HepG2 (cell line): ENCODE measurements at regions not wholly inside any gene's neighbourhood (a gene's known extent, or its start where the extent isn't known, plus 50 kb on each side); places are given as distances from the start of the nearest gene placed in this dataset.

Source experiments
- ATAC-seq: fragments of 200-7000 bp; cut with Tn5 transposase; 3 replicates; pipeline ENCODE4 v1.9.1; 2020; ENCODE audit warnings: mild to moderate bottlenecking, moderate library complexity
- BruUV-seq: library from RNA; stranded (reverse); fragments of 400-500 nt; replicated peaks from 2 replicates; lab custom pipeline; 2021; lab: Mats Ljungman, UMichigan
- CTCF ChIA-PET: fragments of 300-600 bp; formaldehyde crosslinking; extraction: SDS; loops from one replicate; lab custom pipeline; 2021; ENCODE audit warnings: low total read pairs, inconsistent platforms, low intra/inter-chr PET ratio; lab: Yijun Ruan, JAX
- POLR2A ChIA-PET: fragments of 350-600 bp; sonication (Branson Sonifier 250); formaldehyde crosslinking; loops from one replicate; lab custom pipeline; 2020; ENCODE audit warnings: antibody characterized with exemption, inconsistent platforms; lab: Yijun Ruan, JAX
- DNase-seq: peaks from one replicate; pipeline ENCODE4 v3.0.0-alpha.2; 2015; ENCODE audit warnings: low spot score
- FAIRE-seq: peaks from 3 replicates; lab custom pipeline; 2011; peaks lifted over from hg19 to GRCh38; lab: Jason Lieb, UNC
- H2AFZ ChIP-seq: one replicate; pipeline ENCODE4 v1.6.1; 2011; ENCODE audit warnings: low read length, inconsistent platforms
- H3K27ac ChIP-seq: fragments of 300-600 bp; 3 replicates; pipeline ENCODE4 v1.8.0; 2011; ENCODE audit warnings: mixed run types, mild to moderate bottlenecking, mixed read lengths, low read length, inconsistent platforms; ENCODE audit not compliant: insufficient read depth; ENCODE audit errors: extremely low read length
- H3K27me3 ChIP-seq, 2 experiments: fragments of 200-600 bp in 1 of 2; 2 replicates in 1 of 2; 3 replicates in 1 of 2; pipeline versions ENCODE4 v1.6.0 to v1.8.0; 2011; ENCODE audit warnings: low read length in 2 of 2, mild to moderate bottlenecking in 2 of 2, moderate library complexity in 2 of 2, inconsistent platforms in 1 of 2; ENCODE audit not compliant: insufficient read depth in 2 of 2, control insufficient read depth in 1 of 2
- H3K36me3 ChIP-seq, 2 experiments: fragments of 200-600 bp in 1 of 2; replicated peaks in 1 of 2; 2 replicates in 1 of 2; 3 replicates in 1 of 2; pipeline versions ENCODE4 v1.5.1 to v1.8.0; 2011; ENCODE audit warnings: low read length in 2 of 2, inconsistent platforms in 1 of 2; ENCODE audit not compliant: insufficient read depth in 2 of 2, control insufficient read depth in 1 of 2
- H3K4me1 ChIP-seq: 2 replicates; pipeline ENCODE4 v1.5.1; 2012; ENCODE audit warnings: low read length, inconsistent platforms; ENCODE audit not compliant: insufficient read depth
- H3K4me2 ChIP-seq: 2 replicates; pipeline ENCODE4 v1.6.0; 2011; ENCODE audit warnings: low read depth, low read length, inconsistent platforms
- H3K4me3 ChIP-seq, 3 experiments: fragments of 200-600 bp in 1 of 3; sonication (generic), shearing (Covaris generic) in 1 of 3; replicated peaks in 1 of 3; 2 replicates each; pipeline ENCODE4 v1.5.1; 2011 to 2016; ENCODE audit warnings: low read length in 3 of 3, inconsistent platforms in 2 of 3, low read depth in 2 of 3, mild to moderate bottlenecking in 2 of 3, control low read depth in 1 of 3, mixed read lengths in 1 of 3; ENCODE audit not compliant: insufficient read depth in 1 of 3
- H3K79me2 ChIP-seq: one replicate; pipeline ENCODE4 v1.6.1; 2011; ENCODE audit warnings: low read length, inconsistent platforms; ENCODE audit not compliant: insufficient read depth
- H3K9ac ChIP-seq: 2 replicates; pipeline ENCODE4 v1.6.0; 2011; ENCODE audit warnings: mild to moderate bottlenecking, low read depth, low read length, inconsistent platforms; ENCODE audit not compliant: insufficient read depth
- H3K9me3 ChIP-seq: 2 replicates; pipeline ENCODE4 v1.5.1; 2012; ENCODE audit warnings: mild to moderate bottlenecking, low read length
- H4K20me1 ChIP-seq: 2 replicates; pipeline ENCODE4 v1.6.0; 2011; ENCODE audit warnings: inconsistent platforms, mild to moderate bottlenecking, low read length, moderate library complexity; ENCODE audit not compliant: insufficient read depth
- DR1 ChIP-seq: sonication (generic); formaldehyde crosslinking; IDR thresholded peaks from 2 replicates; pipeline ENCODE4 v1.8.0; 2021; ENCODE audit warnings: mild to moderate bottlenecking, missing genetic modification reagents, inconsistent platforms
- ELF4 ChIP-seq: sonication (generic); formaldehyde crosslinking; IDR thresholded peaks from 2 replicates; pipeline ENCODE4 v1.5.0; 2020; ENCODE audit warnings: missing genetic modification reagents, mild to moderate bottlenecking, moderate library complexity, borderline replicate concordance
- GZF1 ChIP-seq: sonication (generic); formaldehyde crosslinking; IDR thresholded peaks from 2 replicates; pipeline ENCODE4 v1.5.1; 2020; ENCODE audit warnings: mild to moderate bottlenecking, missing genetic modification reagents
- ISX ChIP-seq: sonication (generic); formaldehyde crosslinking; conservative IDR thresholded peaks from 2 replicates; pipeline ENCODE4 v1.5.0; 2020; ENCODE audit warnings: missing genetic modification reagents
- JUNB ChIP-seq: sonication (generic); formaldehyde crosslinking; IDR thresholded peaks from 2 replicates; pipeline ENCODE4 v1.8.0; 2022; ENCODE audit warnings: missing genetic modification reagents, mild to moderate bottlenecking, borderline replicate concordance
- MAZ ChIP-seq, 2 experiments: sonication (generic) in 1 of 2; formaldehyde crosslinking in 1 of 2; IDR thresholded peaks; 2 replicates each; pipeline versions ENCODE4 v1.5.0 to v1.6.1; 2012 to 2020; ENCODE audit warnings: low read depth in 2 of 2, mild to moderate bottlenecking in 2 of 2, borderline replicate concordance in 1 of 2, improper control_type of control experiment in 1 of 2, low read length in 1 of 2, missing genetic modification reagents in 1 of 2, moderate library complexity in 1 of 2
- MIER2 ChIP-seq: IDR thresholded peaks from 2 replicates; pipeline ENCODE4 v1.6.1; 2016; ENCODE audit warnings: missing biosample characterization, missing genetic modification reagents
- NBN ChIP-seq: fragments of 450-650 bp; conservative IDR thresholded peaks from 2 replicates; pipeline ENCODE4 v1.6.1; 2017
- RFX5 ChIP-seq: IDR thresholded peaks from 2 replicates; pipeline ENCODE4 v1.6.1; 2011; ENCODE audit warnings: low read depth, low read length, improper control_type of control experiment
- SMAD1 ChIP-seq: sonication (generic); formaldehyde crosslinking; IDR thresholded peaks from 2 replicates; pipeline ENCODE4 v1.4.0; 2020; ENCODE audit warnings: missing genetic modification reagents, low read depth, mild to moderate bottlenecking, borderline replicate concordance
- TMF1 ChIP-seq: sonication (generic); formaldehyde crosslinking; IDR thresholded peaks from 2 replicates; pipeline ENCODE4 v1.8.1; 2022; ENCODE audit warnings: low read depth, missing genetic modification reagents
- ZFP36L1 ChIP-seq: sonication (generic); formaldehyde crosslinking; IDR thresholded peaks from 2 replicates; pipeline ENCODE4 v1.8.0; 2022; ENCODE audit warnings: mild to moderate bottlenecking, missing genetic modification reagents, moderate library complexity
- ZNF773 ChIP-seq: sonication (generic); formaldehyde crosslinking; IDR thresholded peaks from 2 replicates; pipeline ENCODE4 v1.4.0; 2020; ENCODE audit warnings: missing genetic modification reagents, borderline replicate concordance
- WGBS: methylation state at CpG from one replicate; pipeline ENCODE4 v1.1.6; 2017; ENCODE audit warnings: low lambda C conversion rate; 5-methylcytosine and 5-hydroxymethylcytosine counted together
- in situ Hi-C: cut with HindIII; loops from 2 replicates; pipeline ENCODE4 v1.10.0; 2017; ENCODE audit warnings: low pct_unique_long_range_greater_than_20kb; ENCODE audit not compliant: extremely low pct_ligation_motif_present
- intact Hi-C: fragments of 100-400 bp; cut with micrococcal nuclease; formaldehyde crosslinking; loops from one replicate; pipeline ENCODE4 v1.10.0; 2022; ENCODE audit not compliant: unreplicated experiment
- TF ChIP-seq, protein P1 (sequence below): IDR thresholded peaks from 2 replicates; pipeline ENCODE4 v1.6.1; 2018; ENCODE audit warnings: missing genetic modification reagents
- TF ChIP-seq, protein P2 (sequence below): sonication (generic); formaldehyde crosslinking; IDR thresholded peaks from 2 replicates; pipeline ENCODE4 v1.4.0; 2020; ENCODE audit warnings: mild to moderate bottlenecking, missing genetic modification reagents
- TF ChIP-seq, protein P3 (sequence below): sonication (generic); formaldehyde crosslinking; IDR thresholded peaks from 2 replicates; pipeline ENCODE4 v1.4.0; 2020; ENCODE audit warnings: missing genetic modification reagents; ENCODE audit errors: not compliant biosample characterization
- TF ChIP-seq, protein P4 (sequence below): sonication (generic); formaldehyde crosslinking; IDR thresholded peaks from 2 replicates; pipeline ENCODE4 v1.4.0; 2020; ENCODE audit warnings: missing genetic modification reagents, borderline replicate concordance

DNA sequence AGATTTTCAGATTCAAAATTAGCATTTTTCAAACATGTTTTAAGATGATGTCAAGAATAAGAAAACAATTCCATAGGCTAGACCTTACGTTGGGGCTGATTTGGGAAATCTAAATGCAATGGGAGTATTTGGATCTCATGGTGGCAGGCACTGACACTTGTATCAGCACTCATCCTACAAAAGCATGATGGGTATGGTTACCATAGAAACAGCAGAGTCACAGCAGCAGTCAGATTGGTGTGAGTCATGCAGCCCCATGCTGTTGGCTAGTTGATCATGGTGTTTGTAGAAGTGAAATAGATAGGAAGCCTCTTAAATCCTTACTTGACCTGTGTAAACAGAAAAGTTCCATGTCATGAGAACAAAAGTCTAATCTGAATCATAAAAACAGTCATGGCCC is 1637.3 kb upstream of the PABPC4L start:
- H4K20me1 ChIP-seq, result no peaks in the 10 kb centered on the region
- H3K9ac ChIP-seq, result no peak overlapping the region
- no peak overlapping the region for H3K27ac ChIP-seq
- no peaks in the 10 kb centered on the region for H3K9me3 ChIP-seq
- H3K36me3 ChIP-seq, result no peaks in the 10 kb centered on the region
- ChIA-PET CTCF (no interaction called here), POLR2A (no interaction called here)
- DNase-seq (no peak), FAIRE-seq (no peak), ATAC-seq (no peak)
- H3K27me3 ChIP-seq, result no peaks in the 10 kb centered on the region; a peak in 1 of 5 replicates
- no peaks in the 10 kb centered on the region for H3K4me1 ChIP-seq
- no peak overlapping the region for H3K4me2 ChIP-seq
- no peak overlapping the region for H3K4me3 ChIP-seq
- BruUV-seq, result no TSS peak
- TF ChIP-seq ELF4 (CRISPR knock-in tag) (no peak), RFX5 (no peak), JUNB (CRISPR knock-in tag) (no peak), ZFP36L1 (no peak), ISX (CRISPR knock-in tag) (no peak), DR1 (no peak), SMAD1 (no peak), MAZ (IDR thresholded peaks at IDR 0.05; ENCODE audit: borderline replicate concordance, low read depth, low read length) (no peak), MAZ (CRISPR knock-in tag; IDR thresholded peaks at IDR 0.05; ENCODE audit: low read depth) (no peak), GZF1 (CRISPR knock-in tag) (no peak), TMF1 (no peak), ZNF773 (CRISPR knock-in tag) (no peak), NBN (no peak), MIER2 (CRISPR knock-in tag) (no peak)
- TF ChIP-seq, protein P1, sequence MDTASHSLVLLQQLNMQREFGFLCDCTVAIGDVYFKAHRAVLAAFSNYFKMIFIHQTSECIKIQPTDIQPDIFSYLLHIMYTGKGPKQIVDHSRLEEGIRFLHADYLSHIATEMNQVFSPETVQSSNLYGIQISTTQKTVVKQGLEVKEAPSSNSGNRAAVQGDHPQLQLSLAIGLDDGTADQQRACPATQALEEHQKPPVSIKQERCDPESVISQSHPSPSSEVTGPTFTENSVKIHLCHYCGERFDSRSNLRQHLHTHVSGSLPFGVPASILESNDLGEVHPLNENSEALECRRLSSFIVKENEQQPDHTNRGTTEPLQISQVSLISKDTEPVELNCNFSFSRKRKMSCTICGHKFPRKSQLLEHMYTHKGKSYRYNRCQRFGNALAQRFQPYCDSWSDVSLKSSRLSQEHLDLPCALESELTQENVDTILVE (CRISPR knock-in tag), result no peak
- TF ChIP-seq, protein P2, sequence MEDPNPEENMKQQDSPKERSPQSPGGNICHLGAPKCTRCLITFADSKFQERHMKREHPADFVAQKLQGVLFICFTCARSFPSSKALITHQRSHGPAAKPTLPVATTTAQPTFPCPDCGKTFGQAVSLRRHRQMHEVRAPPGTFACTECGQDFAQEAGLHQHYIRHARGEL (CRISPR knock-in tag), result no peak
- TF ChIP-seq, protein P3, sequence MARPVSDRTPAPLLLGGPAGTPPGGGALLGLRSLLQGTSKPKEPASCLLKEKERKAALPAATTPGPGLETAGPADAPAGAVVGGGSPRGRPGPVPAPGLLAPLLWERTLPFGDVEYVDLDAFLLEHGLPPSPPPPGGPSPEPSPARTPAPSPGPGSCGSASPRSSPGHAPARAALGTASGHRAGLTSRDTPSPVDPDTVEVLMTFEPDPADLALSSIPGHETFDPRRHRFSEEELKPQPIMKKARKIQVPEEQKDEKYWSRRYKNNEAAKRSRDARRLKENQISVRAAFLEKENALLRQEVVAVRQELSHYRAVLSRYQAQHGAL (CRISPR knock-in tag), result no peak
- TF ChIP-seq, protein P4, sequence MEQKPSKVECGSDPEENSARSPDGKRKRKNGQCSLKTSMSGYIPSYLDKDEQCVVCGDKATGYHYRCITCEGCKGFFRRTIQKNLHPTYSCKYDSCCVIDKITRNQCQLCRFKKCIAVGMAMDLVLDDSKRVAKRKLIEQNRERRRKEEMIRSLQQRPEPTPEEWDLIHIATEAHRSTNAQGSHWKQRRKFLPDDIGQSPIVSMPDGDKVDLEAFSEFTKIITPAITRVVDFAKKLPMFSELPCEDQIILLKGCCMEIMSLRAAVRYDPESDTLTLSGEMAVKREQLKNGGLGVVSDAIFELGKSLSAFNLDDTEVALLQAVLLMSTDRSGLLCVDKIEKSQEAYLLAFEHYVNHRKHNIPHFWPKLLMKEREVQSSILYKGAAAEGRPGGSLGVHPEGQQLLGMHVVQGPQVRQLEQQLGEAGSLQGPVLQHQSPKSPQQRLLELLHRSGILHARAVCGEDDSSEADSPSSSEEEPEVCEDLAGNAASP (CRISPR knock-in tag), result no peak
- H3K79me2 ChIP-seq, result no peaks in the 10 kb centered on the region
- no peak overlapping the region for H2AFZ ChIP-seq
- WGBS, result 0% methylated on average over 1 of the region's 1 CpG
- in situ Hi-C loops (no loop called here), intact Hi-C loops (no loop called here)
